ENCODE measurements at regions not wholly inside any gene's neighbourhood (a gene's known extent, or its start where the extent isn't known, plus 50 kb on each side); places are given as distances from the start of the nearest gene placed in this dataset.

GRCh38 chr20:39152126-39152525, 190.0 kb downstream of the DHX35 start:
- TF ChIP-seq, protein P1, sequence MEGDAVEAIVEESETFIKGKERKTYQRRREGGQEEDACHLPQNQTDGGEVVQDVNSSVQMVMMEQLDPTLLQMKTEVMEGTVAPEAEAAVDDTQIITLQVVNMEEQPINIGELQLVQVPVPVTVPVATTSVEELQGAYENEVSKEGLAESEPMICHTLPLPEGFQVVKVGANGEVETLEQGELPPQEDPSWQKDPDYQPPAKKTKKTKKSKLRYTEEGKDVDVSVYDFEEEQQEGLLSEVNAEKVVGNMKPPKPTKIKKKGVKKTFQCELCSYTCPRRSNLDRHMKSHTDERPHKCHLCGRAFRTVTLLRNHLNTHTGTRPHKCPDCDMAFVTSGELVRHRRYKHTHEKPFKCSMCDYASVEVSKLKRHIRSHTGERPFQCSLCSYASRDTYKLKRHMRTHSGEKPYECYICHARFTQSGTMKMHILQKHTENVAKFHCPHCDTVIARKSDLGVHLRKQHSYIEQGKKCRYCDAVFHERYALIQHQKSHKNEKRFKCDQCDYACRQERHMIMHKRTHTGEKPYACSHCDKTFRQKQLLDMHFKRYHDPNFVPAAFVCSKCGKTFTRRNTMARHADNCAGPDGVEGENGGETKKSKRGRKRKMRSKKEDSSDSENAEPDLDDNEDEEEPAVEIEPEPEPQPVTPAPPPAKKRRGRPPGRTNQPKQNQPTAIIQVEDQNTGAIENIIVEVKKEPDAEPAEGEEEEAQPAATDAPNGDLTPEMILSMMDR (IDR thresholded peaks at IDR 0.05), result no peak
- no peak for TF ChIP-seq IRF2 (CRISPR knock-in tag; IDR thresholded peaks at IDR 0.05; ENCODE audit: borderline replicate concordance, low read depth)

Data from WTC11 (cell line).